CD14-positive monocyte (primary cell): ENCODE measurements at regions not wholly inside any gene's neighbourhood (a gene's known extent, or its start where the extent isn't known, plus 50 kb on each side); places are given as distances from the start of the nearest gene placed in this dataset.

Experiments used
- DNase-seq, 3 donors: peaks; one replicate each; pipeline ENCODE4 v3.0.0-alpha.2; 2011 to 2022
- H2AFZ ChIP-seq: 2 replicates; pipeline ENCODE4 v1.6.0; 2012; ENCODE audit warnings: mild to moderate bottlenecking, low read depth, low read length, inconsistent platforms; ENCODE audit not compliant: insufficient read depth, poor library complexity, severe bottlenecking
- H3K27ac ChIP-seq, 2 donors: 1 replicate in 1 of 2; 2 replicates in 1 of 2; pipeline ENCODE4 v1.5.1; 2012 to 2013; ENCODE audit warnings: low read length in 2 of 2, control low read depth in 1 of 2, inconsistent platforms in 1 of 2, low read depth in 1 of 2, mild to moderate bottlenecking in 1 of 2
- H3K27me3 ChIP-seq, 2 donors: one replicate each; pipeline versions ENCODE4 v1.6.0 to v1.6.1; 2011 to 2013; ENCODE audit warnings: low read length in 2 of 2; ENCODE audit not compliant: control insufficient read depth in 2 of 2, insufficient read depth in 2 of 2
- H3K36me3 ChIP-seq, 2 donors: replicated peaks in 1 of 2; 1 replicate in 1 of 2; 2 replicates in 1 of 2; pipeline versions ENCODE4 v1.5.1 to v1.6.1; 2012 to 2013; ENCODE audit warnings: low read length in 2 of 2, control low read depth in 1 of 2, inconsistent platforms in 1 of 2, mild to moderate bottlenecking in 1 of 2; ENCODE audit not compliant: insufficient read depth in 2 of 2, control insufficient read depth in 1 of 2
- H3K4me1 ChIP-seq, 2 donors: 1 replicate in 1 of 2; 2 replicates in 1 of 2; pipeline versions ENCODE4 v1.5.1 to v1.6.1; 2012 to 2013; ENCODE audit warnings: low read length in 2 of 2, control low read depth in 1 of 2, inconsistent platforms in 1 of 2, mild to moderate bottlenecking in 1 of 2, moderate library complexity in 1 of 2; ENCODE audit not compliant: insufficient read depth in 2 of 2, control insufficient read depth in 1 of 2
- H3K4me2 ChIP-seq: replicated peaks from 2 replicates; pipeline ENCODE3; 2012; ENCODE audit warnings: low read length, moderate library complexity, mild to moderate bottlenecking; ENCODE audit not compliant: poor library complexity, severe bottlenecking; ENCODE audit errors: extremely low read depth
- H3K4me3 ChIP-seq, 3 experiments: fragments of 200-600 bp in 1 of 3; sonication (generic) in 1 of 3; replicated peaks in 1 of 3; 1 replicate in 2 of 3; 2 replicates in 1 of 3; pipeline ENCODE4 v1.5.1; 2011 to 2013; ENCODE audit warnings: low read length in 3 of 3, mild to moderate bottlenecking in 3 of 3, control low read depth in 2 of 3, low read depth in 2 of 3, inconsistent platforms in 1 of 3, moderate library complexity in 1 of 3
- H3K79me2 ChIP-seq: 2 replicates; pipeline ENCODE4 v1.6.0; 2012; ENCODE audit warnings: mild to moderate bottlenecking, control low read depth, inconsistent platforms, low read length, moderate library complexity; ENCODE audit not compliant: insufficient read depth
- H3K9ac ChIP-seq: 2 replicates; pipeline ENCODE4 v1.6.0; 2017; ENCODE audit warnings: low read length, mild to moderate bottlenecking; ENCODE audit not compliant: insufficient read depth, poor library complexity, severe bottlenecking
- H3K9me3 ChIP-seq, 2 donors: replicated peaks in 1 of 2; 1 replicate in 1 of 2; 2 replicates in 1 of 2; pipeline versions ENCODE4 v1.5.1 to v1.6.1; 2012 to 2013; ENCODE audit warnings: low read length in 2 of 2, control low read depth in 1 of 2; ENCODE audit not compliant: control insufficient read depth in 1 of 2, insufficient read depth in 1 of 2
- H4K20me1 ChIP-seq: 2 replicates; pipeline ENCODE4 v1.6.0; 2012; ENCODE audit warnings: mild to moderate bottlenecking, low read length, control low read depth, moderate library complexity; ENCODE audit not compliant: insufficient read depth
- H3K27ac Mint-ChIP-seq, 7 donors: one replicate each; pipeline ENCODE4 v1.8.0; 2020; ENCODE audit warnings: mild to moderate bottlenecking in 7 of 7, mixed read lengths in 7 of 7, moderate library complexity in 6 of 7, inconsistent platforms in 2 of 7
- H3K27me3 Mint-ChIP-seq, 3 donors: one replicate each; pipeline ENCODE4 v1.8.0; 2021 to 2022; ENCODE audit warnings: low read depth in 3 of 3, mild to moderate bottlenecking in 3 of 3, mixed read lengths in 3 of 3, moderate library complexity in 3 of 3, inconsistent platforms in 1 of 3
- H3K36me3 Mint-ChIP-seq, 2 donors: one replicate each; pipeline ENCODE4 v1.8.0; 2020; ENCODE audit warnings: mixed read lengths in 2 of 2, inconsistent platforms in 1 of 2, mild to moderate bottlenecking in 1 of 2
- H3K4me1 Mint-ChIP-seq: one replicate; pipeline ENCODE4 v1.8.0; 2020; ENCODE audit warnings: mild to moderate bottlenecking, mixed read lengths
- H3K4me3 Mint-ChIP-seq, 2 donors: one replicate each; pipeline ENCODE4 v1.8.0; 2020; ENCODE audit warnings: mild to moderate bottlenecking in 2 of 2, mixed read lengths in 2 of 2, moderate library complexity in 1 of 2
- H3K9me3 Mint-ChIP-seq, 7 donors: one replicate each; pipeline ENCODE4 v1.8.0; 2020 to 2022; ENCODE audit warnings: mixed read lengths in 7 of 7, mild to moderate bottlenecking in 6 of 7, moderate library complexity in 6 of 7, inconsistent platforms in 2 of 7
- CTCF ChIP-seq: fragments of 200-600 bp; IDR thresholded peaks from one replicate; pipeline ENCODE4 v1.8.0; 2022; ENCODE audit warnings: antibody characterized with exemption, mild to moderate bottlenecking
- WGBS: methylation state at CpG from one replicate; pipeline ENCODE4 v1.1.5; 2013; ENCODE audit warnings: missing lambda C conversion rate; ENCODE audit not compliant: insufficient coverage; 5-methylcytosine and 5-hydroxymethylcytosine counted together
- intact Hi-C, 2 donors: fragments of 100-400 bp; cut with micrococcal nuclease; formaldehyde crosslinking; loops; one replicate each; pipeline versions ENCODE4 v1.15.0 to v1.15.1; 2023

- no peak overlapping the region for H3K9ac ChIP-seq
- H3K4me1 Mint-ChIP-seq: no peaks in the 10 kb centered on the region
- no peaks in the 10 kb centered on the region for H3K4me1 ChIP-seq
- no CpG with 5 or more reads among the region's 1 CpG for WGBS
- H3K27me3 ChIP-seq: no peaks in the 10 kb centered on the region
- H3K9me3 Mint-ChIP-seq: peaks cover 0 to 5% (median 0%) of the 10 kb centered on the region in 7 donors
- H3K4me2 ChIP-seq: no peak overlapping the region
- no peaks in the 10 kb centered on the region for H3K36me3 ChIP-seq
- DNase-seq: no peak
- H3K4me3 Mint-ChIP-seq: no peak overlapping the region
- intact Hi-C loops: no loop called here
- peaks cover 0 to 11% (median 3%) of the 10 kb centered on the region in 3 donors for H3K27me3 Mint-ChIP-seq
- no peaks in the 10 kb centered on the region for H3K79me2 ChIP-seq
- no peaks in the 10 kb centered on the region for H3K36me3 Mint-ChIP-seq
- TF ChIP-seq CTCF: no peak
- no peaks in the 10 kb centered on the region for H4K20me1 ChIP-seq
- H2AFZ ChIP-seq: no peak overlapping the region
- H3K4me3 ChIP-seq: no peak overlapping the region
- no peak overlapping the region for H3K27ac Mint-ChIP-seq
- no peaks in the 10 kb centered on the region for H3K9me3 ChIP-seq
- H3K27ac ChIP-seq: no peak overlapping the region
Measured at GRCh38 chr2:180578441-180578840, 402.0 kb upstream of the UBE2E3 start.

- H3K4me2 ChIP-seq: no peak overlapping the region
- H2AFZ ChIP-seq: no peak overlapping the region
- no peak for DNase-seq
- Mint-ChIP-seq H3K36me3 (no peaks in the 10 kb centered on the region), H3K4me3 (no peak overlapping the region), H3K4me1 (no peaks in the 10 kb centered on the region), H3K9me3 (peaks cover 0 to 5% (median 0%) of the 10 kb centered on the region in 7 donors), H3K27me3 (peaks cover under 1 to 11% (median 3%) of the 10 kb centered on the region in 3 donors), H3K27ac (no peak overlapping the region)
- H3K4me1 ChIP-seq: no peaks in the 10 kb centered on the region
- H3K36me3 ChIP-seq: no peaks in the 10 kb centered on the region
- intact Hi-C loops: no loop called here
- H3K9ac ChIP-seq: no peak overlapping the region
- no peaks in the 10 kb centered on the region for H3K27me3 ChIP-seq
- no CpG with 5 or more reads among the region's 3 CpGs for WGBS
- TF ChIP-seq CTCF: no peak
- no peak overlapping the region for H3K4me3 ChIP-seq
- H3K9me3 ChIP-seq: no peaks in the 10 kb centered on the region
- no peaks in the 10 kb centered on the region for H4K20me1 ChIP-seq
- H3K27ac ChIP-seq: no peak overlapping the region
- H3K79me2 ChIP-seq: no peaks in the 10 kb centered on the region
Measured at GRCh38 chr2:180577567-180577966, 402.8 kb upstream of the UBE2E3 start.
